GM23248 (cell line): ENCODE measurements at regions not wholly inside any gene's neighbourhood (a gene's known extent, or its start where the extent isn't known, plus 50 kb on each side); places are given as distances from the start of the nearest gene placed in this dataset.

Experiments used
- EZH2 ChIP-seq: fragments of 200-600 bp; sonication (generic); IDR thresholded peaks from 2 replicates; pipeline ENCODE4 v1.6.1; 2018; ENCODE audit warnings: antibody characterized with exemption, mild to moderate bottlenecking; ENCODE audit not compliant: insufficient read depth, poor library complexity, severe bottlenecking
- EZH2phosphoT487 ChIP-seq: fragments of 200-600 bp; sonication (generic); IDR thresholded peaks from 2 replicates; pipeline ENCODE4 v1.6.1; 2018; ENCODE audit warnings: antibody characterized with exemption, moderate library complexity, mild to moderate bottlenecking, low read depth; ENCODE audit not compliant: insufficient read depth

DNA sequence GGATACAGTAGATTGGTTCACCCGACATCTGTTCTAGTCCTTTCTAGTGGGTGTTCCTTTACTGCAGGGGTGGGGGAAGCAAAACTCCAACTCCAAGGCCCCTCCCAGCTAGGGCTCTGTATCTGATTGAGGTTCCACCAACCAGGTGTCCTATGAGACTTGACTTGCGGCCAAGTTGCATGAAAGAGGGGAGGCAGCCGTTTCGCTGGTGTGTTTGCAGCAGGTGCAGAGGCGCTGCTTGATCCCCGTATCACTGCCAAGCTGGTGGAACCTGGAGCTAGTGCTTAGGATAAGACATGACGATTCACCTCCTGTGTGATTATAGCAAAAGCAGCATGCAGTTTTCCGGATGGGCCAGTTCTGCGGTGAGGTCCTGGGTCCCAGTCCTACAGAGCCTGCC is 338.2 kb downstream of the UQCRFS1 start:
- TF ChIP-seq EZH2phosphoT487 (no peak), EZH2 (no peak)
